Heart left ventricle (tissue), 16 donors: ENCODE measurements at regions not wholly inside any gene's neighbourhood (a gene's known extent, or its start where the extent isn't known, plus 50 kb on each side); places are given as distances from the start of the nearest gene placed in this dataset.
"Not testable (repeated sequence)": the region's sequence is repeated elsewhere in the genome, so short reads cannot be mapped to it uniquely, and the experiment has no call there.

Experiments
- ATAC-seq, 4 donors: fragments of 200-7000 bp; cut with Tn5 transposase; one replicate each; pipeline ENCODE4 v1.9.1; 2020 to 2022; ENCODE audit warnings: moderate library complexity in 4 of 4, mild to moderate bottlenecking in 3 of 4, moderate number of reproducible peaks in 1 of 4
- DNase-seq, 5 donors: peaks; one replicate each; pipeline ENCODE4 v3.0.0-alpha.2; 2020
- H3K27ac ChIP-seq, 12 donors: fragments of 200-600 bp; sonication (generic) in 4 of 12; one replicate each; pipeline versions ENCODE4 v1.5.0 to v1.8.0; 2016 to 2022; ENCODE audit warnings: mild to moderate bottlenecking in 2 of 12
- H3K27me3 ChIP-seq, 9 donors: fragments of 200-600 bp; sonication (generic) in 2 of 9; one replicate each; pipeline versions ENCODE4 v1.5.1 to v1.8.0; 2016 to 2022; ENCODE audit warnings: mild to moderate bottlenecking in 3 of 9
- H3K36me3 ChIP-seq, 9 donors: fragments of 200-600 bp; sonication (generic) in 2 of 9; one replicate each; pipeline versions ENCODE4 v1.5.0 to v1.8.0; 2018 to 2022; ENCODE audit warnings: mild to moderate bottlenecking in 2 of 9
- H3K4me1 ChIP-seq, 12 donors: fragments of 200-600 bp; sonication (generic) in 4 of 12; one replicate each; pipeline versions ENCODE4 v1.5.0 to v1.8.0; 2016 to 2022; ENCODE audit warnings: mild to moderate bottlenecking in 3 of 12
- H3K4me3 ChIP-seq, 12 donors: fragments of 200-600 bp; sonication (generic) in 4 of 12; one replicate each; pipeline versions ENCODE4 v1.5.0 to v1.8.0; 2017 to 2022; ENCODE audit warnings: mild to moderate bottlenecking in 9 of 12, moderate library complexity in 4 of 12
- H3K9me3 ChIP-seq, 12 donors: fragments of 200-600 bp; sonication (generic) in 4 of 12; one replicate each; pipeline versions ENCODE4 v1.5.0 to v1.8.0; 2016 to 2022; ENCODE audit warnings: mild to moderate bottlenecking in 1 of 12
- POLR2A ChIP-seq, 2 donors: fragments of 450-650 bp; IDR thresholded peaks; one replicate each; pipeline ENCODE4 v1.6.1; 2017; ENCODE audit warnings: antibody characterized with exemption in 2 of 2, mild to moderate bottlenecking in 2 of 2, moderate library complexity in 2 of 2
- WGBS, 4 donors: extraction: QIAGEN DNeasy Blood & Tissue Kit in 2 of 4; methylation state at CpG; one replicate each; pipeline versions ENCODE4 v1.1.5 to v1.1.7; 2013 to 2018; 5-methylcytosine and 5-hydroxymethylcytosine counted together
- intact Hi-C, 10 donors: fragments of 100-400 bp; cut with DNase I; formaldehyde crosslinking; loops; one replicate each; pipeline versions ENCODE4 v1.11.1 to v1.14.2; 2022
- TF ChIP-seq, protein P1 (sequence below), 12 donors: fragments of 200-600 bp; sonication (generic) in 4 of 12; IDR thresholded peaks; one replicate each; pipeline versions ENCODE4 v1.5.0 to v1.8.0; 2018 to 2022; ENCODE audit warnings: antibody characterized with exemption in 12 of 12, mild to moderate bottlenecking in 5 of 12
- donor health status: ischemic (EF 13 %, LVEDD 7.1; RV severe dilation, severe dysfunction).
- donor health status: healthy with polysubstance abuse.
- donor health status: DM: no; HTN: yes; CAD: no.
- donor health status: DM: no; HTN: no; CAD: no.
- donor health status: ischemic (EF 25% LVEDD 6.9; RV normal size, moderate dysfunction).
- donor health status: ischemic (EF 25% LVEDD 5.7; RV mildly dilated, moderate dysfunction).
- donor health status: healthy.
- donor health status: DM: yes; HTN: yes; CAD: no.
- donor health status: ischemic (EF 35%, LVEDD 5.7; RV mildly dilated, moderate dysfunction).
- donor health status: nonischemic (EF 11% LVEDD 7.7; RV severe dilation, severe dysfunction).
- donor health status: DM: yes; HTN: yes; CAD: no.
- donor health status: PGD.
- donor health status: ischemic (EF 29% LVEDD 5.4; RV normal size, mild dysfunction).
- donor health status: nonischemic (EF 23%, LVEDD 6.1; RV moderate dilation, normal function).

DNA sequence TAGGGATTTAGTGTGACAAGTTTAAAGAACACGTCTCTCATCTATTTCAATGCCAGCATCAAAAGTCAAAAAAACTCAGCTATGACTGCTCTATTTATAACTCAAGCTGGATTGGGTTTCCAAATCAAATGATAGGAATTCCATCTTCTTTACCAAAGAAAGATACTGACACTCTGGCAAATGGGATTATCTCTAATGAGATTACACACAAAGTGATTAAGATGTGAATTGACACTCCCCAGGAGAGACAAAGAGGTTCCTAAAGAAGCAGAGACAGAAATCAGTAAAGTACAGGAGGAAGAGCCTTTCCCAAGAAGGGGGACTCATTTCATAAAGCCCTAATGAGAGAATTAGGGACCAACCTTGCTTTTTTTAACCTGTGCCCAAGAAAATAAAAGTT is 92.1 kb downstream of the ID4 start:
- ATAC-seq (no peak), DNase-seq (no peak)
- TF ChIP-seq, protein P1, sequence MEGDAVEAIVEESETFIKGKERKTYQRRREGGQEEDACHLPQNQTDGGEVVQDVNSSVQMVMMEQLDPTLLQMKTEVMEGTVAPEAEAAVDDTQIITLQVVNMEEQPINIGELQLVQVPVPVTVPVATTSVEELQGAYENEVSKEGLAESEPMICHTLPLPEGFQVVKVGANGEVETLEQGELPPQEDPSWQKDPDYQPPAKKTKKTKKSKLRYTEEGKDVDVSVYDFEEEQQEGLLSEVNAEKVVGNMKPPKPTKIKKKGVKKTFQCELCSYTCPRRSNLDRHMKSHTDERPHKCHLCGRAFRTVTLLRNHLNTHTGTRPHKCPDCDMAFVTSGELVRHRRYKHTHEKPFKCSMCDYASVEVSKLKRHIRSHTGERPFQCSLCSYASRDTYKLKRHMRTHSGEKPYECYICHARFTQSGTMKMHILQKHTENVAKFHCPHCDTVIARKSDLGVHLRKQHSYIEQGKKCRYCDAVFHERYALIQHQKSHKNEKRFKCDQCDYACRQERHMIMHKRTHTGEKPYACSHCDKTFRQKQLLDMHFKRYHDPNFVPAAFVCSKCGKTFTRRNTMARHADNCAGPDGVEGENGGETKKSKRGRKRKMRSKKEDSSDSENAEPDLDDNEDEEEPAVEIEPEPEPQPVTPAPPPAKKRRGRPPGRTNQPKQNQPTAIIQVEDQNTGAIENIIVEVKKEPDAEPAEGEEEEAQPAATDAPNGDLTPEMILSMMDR (IDR thresholded peaks at IDR 0.05), result no peak
- no peak for TF ChIP-seq POLR2A (IDR thresholded peaks at IDR 0.05)
- Histone ChIP-seq H3K27me3 (peaks cover 0 to 9% (median 0%) of the 10 kb centered on the region in 9 donors), H3K27ac (no peak overlapping the region), H3K4me1 (no peaks in the 10 kb centered on the region), H3K9me3 (no peaks in the 10 kb centered on the region), H3K36me3 (no peaks in the 10 kb centered on the region), H3K4me3 (no peak overlapping the region)
- WGBS, 4 donors, result 22 to 36% (median 33%) methylated on average over 1 of the region's 1 CpG
- intact Hi-C loops, result no loop called here

- no peak overlapping the region for H3K4me3 ChIP-seq
- peaks cover 0 to 4% (median 0%) of the 10 kb centered on the region in 9 donors for H3K27me3 ChIP-seq
- H3K27ac ChIP-seq, result no peak overlapping the region
- H3K4me1 ChIP-seq, result no peaks in the 10 kb centered on the region
- WGBS, 4 donors, result 63 to 79% (median 75%) methylated on average over 5 of the region's 5 CpGs
- peaks cover 0 to 3% (median 0%) of the 10 kb centered on the region in 12 donors for H3K9me3 ChIP-seq
- DNase-seq (no peak), ATAC-seq (no peak)
- TF ChIP-seq POLR2A (IDR thresholded peaks at IDR 0.05), result no peak
- TF ChIP-seq, protein P1 (IDR thresholded peaks at IDR 0.05), result no peak
- intact Hi-C loops, result no loop called here
- no peaks in the 10 kb centered on the region for H3K36me3 ChIP-seq
Measured at GRCh38 chr6:19934996-19935591, 97.9 kb downstream of the ID4 start.

- ATAC-seq, intact Hi-C loops, H3K4me1 ChIP-seq, H3K9me3 ChIP-seq, H3K4me3 ChIP-seq, H3K27me3 ChIP-seq, H3K27ac ChIP-seq, H3K36me3 ChIP-seq, DNase-seq: not testable (repeated sequence)
- WGBS, 4 donors, result 95 to 98% (median 97%) methylated on average over 15 to 28 of the region's 28 CpGs; no CpG with 5 or more reads in 1 of the 4 donors
Measured at GRCh38 chr6:19939321-19939720, 102.2 kb downstream of the ID4 start.

- H3K9me3 ChIP-seq, H3K36me3 ChIP-seq, H3K27me3 ChIP-seq, H3K4me1 ChIP-seq, H3K4me3 ChIP-seq, ATAC-seq, intact Hi-C loops, H3K27ac ChIP-seq, DNase-seq: not testable (repeated sequence)
- WGBS, 4 donors, result 95 to 98% (median 96%) methylated on average over 13 to 21 of the region's 28 CpGs; no CpG with 5 or more reads in 1 of the 4 donors
Measured at GRCh38 chr6:19939926-19940325, 102.8 kb downstream of the ID4 start.

GRCh38 chr6:19943042-19943441 is 105.9 kb downstream of the ID4 start:
- intact Hi-C loops, result no loop called here
- no peaks in the 10 kb centered on the region for H3K27me3 ChIP-seq
- H3K4me3 ChIP-seq, result no peak overlapping the region
- no peak overlapping the region for H3K27ac ChIP-seq
- TF ChIP-seq, protein P1 (IDR thresholded peaks at IDR 0.05), result no peak
- TF ChIP-seq POLR2A (IDR thresholded peaks at IDR 0.05), result no peak
- no peak for ATAC-seq
- no peaks in the 10 kb centered on the region for H3K9me3 ChIP-seq
- no peaks in the 10 kb centered on the region for H3K36me3 ChIP-seq
- no peaks in the 10 kb centered on the region for H3K4me1 ChIP-seq
- no peak for DNase-seq
